GM12878 (cell line): ENCODE measurements at regions not wholly inside any gene's neighbourhood (a gene's known extent, or its start where the extent isn't known, plus 50 kb on each side); places are given as distances from the start of the nearest gene placed in this dataset.

ENCODE experiments used
- ATAC-seq: fragments of 200-7000 bp; cut with Tn5 transposase; 3 replicates; pipeline ENCODE4 v1.9.1; 2020; ENCODE audit warnings: mild to moderate bottlenecking, moderate library complexity
- BruUV-seq: library from RNA; stranded (reverse); fragments of 400-500 nt; replicated peaks from 2 replicates; lab custom pipeline; 2021; lab: Mats Ljungman, UMichigan
- CTCF ChIA-PET: fragments of 300-600 bp; sonication (Branson Sonifier 250); formaldehyde crosslinking; extraction: SDS; loops from one replicate; lab custom pipeline; 2021; ENCODE audit warnings: inconsistent platforms; lab: Yijun Ruan, JAX
- POLR2A ChIA-PET: fragments of 350-600 bp; formaldehyde crosslinking; extraction: SDS; loops from one replicate; lab custom pipeline; 2021; ENCODE audit warnings: inconsistent platforms; lab: Charles Lee
- RAD21 ChIA-PET: fragments of 300-600 bp; sonication (Branson Sonifier 250); formaldehyde crosslinking; loops from one replicate; lab custom pipeline; 2023; ENCODE audit warnings: antibody characterized with exemption; ENCODE audit not compliant: unreplicated experiment; lab: Charles Lee
- SMC1A ChIA-PET: fragments of 300-600 bp; sonication (Branson Sonifier 250); formaldehyde crosslinking; loops from one replicate; lab custom pipeline; 2023; ENCODE audit not compliant: unreplicated experiment, uncharacterized antibody; lab: Charles Lee
- DNase-seq: peaks from one replicate; pipeline ENCODE4 v3.0.0-alpha.2; 2011; ENCODE audit warnings: low read depth, low spot score
- FAIRE-seq: peaks from 3 replicates; lab custom pipeline; 2011; peaks lifted over from hg19 to GRCh38; lab: Jason Lieb, UNC
- H2AFZ ChIP-seq: 2 replicates; pipeline ENCODE4 v1.6.0; 2011; ENCODE audit warnings: low read depth, low read length, control low read depth; ENCODE audit not compliant: control insufficient read depth
- H3K27ac ChIP-seq: 2 replicates; pipeline ENCODE4 v1.5.1; 2011; ENCODE audit warnings: control low read depth; ENCODE audit not compliant: control insufficient read depth, insufficient read depth
- H3K27me3 ChIP-seq, 2 experiments: replicated peaks in 1 of 2; 2 replicates each; pipeline versions ENCODE4 v1.6.0 to v1.6.1; 2011; ENCODE audit warnings: low read length in 1 of 2; ENCODE audit not compliant: control insufficient read depth in 2 of 2, insufficient read depth in 2 of 2
- H3K36me3 ChIP-seq, 2 experiments: 2 replicates each; pipeline ENCODE4 v1.5.1; 2011; ENCODE audit warnings: low read length in 1 of 2; ENCODE audit not compliant: control insufficient read depth in 2 of 2, insufficient read depth in 2 of 2
- H3K4me1 ChIP-seq: 2 replicates; pipeline ENCODE4 v1.6.1; 2011; ENCODE audit warnings: mild to moderate bottlenecking, low read length, moderate library complexity, mixed read lengths; ENCODE audit not compliant: control insufficient read depth, insufficient read depth
- H3K4me2 ChIP-seq: 2 replicates; pipeline ENCODE4 v1.6.0; 2011; ENCODE audit warnings: control low read depth; ENCODE audit not compliant: control insufficient read depth, insufficient read depth
- H3K4me3 ChIP-seq: fragments of 200-600 bp; sonication (generic); 2 replicates; pipeline ENCODE4 v1.5.1; 2016
- H3K79me2 ChIP-seq: 2 replicates; pipeline ENCODE4 v1.6.0; 2011; ENCODE audit warnings: low read length; ENCODE audit not compliant: control insufficient read depth, insufficient read depth
- H3K9ac ChIP-seq: 2 replicates; pipeline ENCODE4 v1.8.0; 2011; ENCODE audit warnings: low read length, control low read depth, mixed read lengths; ENCODE audit not compliant: control insufficient read depth, insufficient read depth
- H3K9me3 ChIP-seq: replicated peaks from 3 replicates; pipeline ENCODE4 v1.5.1; 2011; ENCODE audit warnings: mild to moderate bottlenecking, low read length; ENCODE audit not compliant: control insufficient read depth, insufficient read depth
- H4K20me1 ChIP-seq: 2 replicates; pipeline ENCODE4 v1.6.0; 2011; ENCODE audit not compliant: control insufficient read depth, insufficient read depth
- BCL11A ChIP-seq: IDR thresholded peaks from 2 replicates; pipeline ENCODE4 v1.6.1; 2011; ENCODE audit warnings: low read depth, low read length
- MEF2B ChIP-seq: fragments of 450-650 bp; IDR thresholded peaks from 2 replicates; pipeline ENCODE4 v1.6.1; 2018; ENCODE audit warnings: mild to moderate bottlenecking, moderate library complexity; ENCODE audit not compliant: partially characterized antibody, poor library complexity, severe bottlenecking
- MYC ChIP-seq: IDR thresholded peaks from 2 replicates; pipeline ENCODE4 v1.6.1; 2011; ENCODE audit warnings: mild to moderate bottlenecking, low read length, moderate library complexity, inconsistent platforms; ENCODE audit not compliant: insufficient read depth, insufficient replicate concordance, insufficient read length, severe bottlenecking
- POU2F2 ChIP-seq: IDR thresholded peaks from 3 replicates; pipeline ENCODE4 v1.6.1; 2011; ENCODE audit warnings: low read depth, mild to moderate bottlenecking, low read length, borderline replicate concordance
- RB1 ChIP-seq: fragments of 450-650 bp; formaldehyde crosslinking; IDR thresholded peaks from 2 replicates; pipeline ENCODE4 v1.6.1; 2017; ENCODE audit warnings: mild to moderate bottlenecking, borderline replicate concordance
- RFX5 ChIP-seq: IDR thresholded peaks from 2 replicates; pipeline ENCODE4 v1.6.1; 2011; ENCODE audit warnings: low read depth, low read length, improper control_type of control experiment
- SIN3A ChIP-seq: IDR thresholded peaks from 2 replicates; pipeline ENCODE4 v1.6.1; 2012; ENCODE audit warnings: low read depth, low read length, improper control_type of control experiment
- ZSCAN29 ChIP-seq: fragments of 450-650 bp; IDR thresholded peaks from 2 replicates; pipeline ENCODE4 v1.6.1; 2017; ENCODE audit warnings: mild to moderate bottlenecking, moderate library complexity
- in situ Hi-C: fragments of 300-500 bp; cut with MboI; formaldehyde crosslinking; loops from 9 replicates; pipeline ENCODE4 v1.14.3; 2018; ENCODE audit warnings: mixed read lengths
- intact Hi-C: fragments of 100-400 bp; cut with micrococcal nuclease; formaldehyde crosslinking; loops from one replicate; pipeline ENCODE4 v1.14.2; 2022; ENCODE audit not compliant: unreplicated experiment
- TF ChIP-seq, protein P1 (sequence below): fragments of 450-650 bp; IDR thresholded peaks from 2 replicates; pipeline ENCODE4 v1.6.1; 2017; ENCODE audit warnings: mild to moderate bottlenecking, low read depth, inconsistent platforms; ENCODE audit not compliant: poor library complexity, severe bottlenecking
- TF ChIP-seq, protein P2 (sequence below): IDR thresholded peaks from 2 replicates; pipeline ENCODE4 v1.6.1; 2012; ENCODE audit warnings: mild to moderate bottlenecking, low read depth, low read length

DNA sequence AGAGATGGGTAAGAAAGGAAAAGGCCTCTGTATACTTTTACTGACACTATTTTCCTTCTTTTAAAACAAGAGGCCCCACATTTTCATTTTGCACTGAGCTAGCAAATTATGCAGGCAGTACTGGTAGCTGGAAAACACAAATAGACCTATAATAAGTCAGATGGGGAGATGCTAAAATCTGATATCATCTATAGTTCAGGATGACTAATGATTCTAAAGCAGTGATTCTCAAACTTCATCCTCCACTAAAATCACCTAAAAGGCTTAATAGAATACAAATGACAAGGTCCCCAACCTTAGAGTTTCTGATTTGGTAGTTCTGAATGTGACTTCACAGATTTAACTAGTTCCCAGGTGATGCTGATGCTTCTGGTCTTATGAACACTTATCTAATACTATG lies 247.3 kb upstream of the DIPK2B start:
- TF ChIP-seq, protein P1, sequence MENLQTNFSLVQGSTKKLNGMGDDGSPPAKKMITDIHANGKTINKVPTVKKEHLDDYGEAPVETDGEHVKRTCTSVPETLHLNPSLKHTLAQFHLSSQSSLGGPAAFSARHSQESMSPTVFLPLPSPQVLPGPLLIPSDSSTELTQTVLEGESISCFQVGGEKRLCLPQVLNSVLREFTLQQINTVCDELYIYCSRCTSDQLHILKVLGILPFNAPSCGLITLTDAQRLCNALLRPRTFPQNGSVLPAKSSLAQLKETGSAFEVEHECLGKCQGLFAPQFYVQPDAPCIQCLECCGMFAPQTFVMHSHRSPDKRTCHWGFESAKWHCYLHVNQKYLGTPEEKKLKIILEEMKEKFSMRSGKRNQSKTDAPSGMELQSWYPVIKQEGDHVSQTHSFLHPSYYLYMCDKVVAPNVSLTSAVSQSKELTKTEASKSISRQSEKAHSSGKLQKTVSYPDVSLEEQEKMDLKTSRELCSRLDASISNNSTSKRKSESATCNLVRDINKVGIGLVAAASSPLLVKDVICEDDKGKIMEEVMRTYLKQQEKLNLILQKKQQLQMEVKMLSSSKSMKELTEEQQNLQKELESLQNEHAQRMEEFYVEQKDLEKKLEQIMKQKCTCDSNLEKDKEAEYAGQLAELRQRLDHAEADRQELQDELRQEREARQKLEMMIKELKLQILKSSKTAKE: no peak
- no peak for TF ChIP-seq ZSCAN29
- no peak for TF ChIP-seq RFX5
- TF ChIP-seq POU2F2: no peak
- TF ChIP-seq SIN3A: no peak
- no peak for TF ChIP-seq RB1
- TF ChIP-seq BCL11A: no peak
- TF ChIP-seq, protein P2, sequence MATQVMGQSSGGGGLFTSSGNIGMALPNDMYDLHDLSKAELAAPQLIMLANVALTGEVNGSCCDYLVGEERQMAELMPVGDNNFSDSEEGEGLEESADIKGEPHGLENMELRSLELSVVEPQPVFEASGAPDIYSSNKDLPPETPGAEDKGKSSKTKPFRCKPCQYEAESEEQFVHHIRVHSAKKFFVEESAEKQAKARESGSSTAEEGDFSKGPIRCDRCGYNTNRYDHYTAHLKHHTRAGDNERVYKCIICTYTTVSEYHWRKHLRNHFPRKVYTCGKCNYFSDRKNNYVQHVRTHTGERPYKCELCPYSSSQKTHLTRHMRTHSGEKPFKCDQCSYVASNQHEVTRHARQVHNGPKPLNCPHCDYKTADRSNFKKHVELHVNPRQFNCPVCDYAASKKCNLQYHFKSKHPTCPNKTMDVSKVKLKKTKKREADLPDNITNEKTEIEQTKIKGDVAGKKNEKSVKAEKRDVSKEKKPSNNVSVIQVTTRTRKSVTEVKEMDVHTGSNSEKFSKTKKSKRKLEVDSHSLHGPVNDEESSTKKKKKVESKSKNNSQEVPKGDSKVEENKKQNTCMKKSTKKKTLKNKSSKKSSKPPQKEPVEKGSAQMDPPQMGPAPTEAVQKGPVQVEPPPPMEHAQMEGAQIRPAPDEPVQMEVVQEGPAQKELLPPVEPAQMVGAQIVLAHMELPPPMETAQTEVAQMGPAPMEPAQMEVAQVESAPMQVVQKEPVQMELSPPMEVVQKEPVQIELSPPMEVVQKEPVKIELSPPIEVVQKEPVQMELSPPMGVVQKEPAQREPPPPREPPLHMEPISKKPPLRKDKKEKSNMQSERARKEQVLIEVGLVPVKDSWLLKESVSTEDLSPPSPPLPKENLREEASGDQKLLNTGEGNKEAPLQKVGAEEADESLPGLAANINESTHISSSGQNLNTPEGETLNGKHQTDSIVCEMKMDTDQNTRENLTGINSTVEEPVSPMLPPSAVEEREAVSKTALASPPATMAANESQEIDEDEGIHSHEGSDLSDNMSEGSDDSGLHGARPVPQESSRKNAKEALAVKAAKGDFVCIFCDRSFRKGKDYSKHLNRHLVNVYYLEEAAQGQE: no peak
- no peak for TF ChIP-seq MEF2B
- TF ChIP-seq MYC: no peak
- in situ Hi-C loops (no loop called here), intact Hi-C loops (no loop called here)
- Histone ChIP-seq H3K4me2 (no peak overlapping the region), H3K9me3 (no peaks in the 10 kb centered on the region), H3K27me3 (no peaks in the 10 kb centered on the region), H3K4me1 (no peaks in the 10 kb centered on the region), H2AFZ (no peak overlapping the region), H3K79me2 (no peaks in the 10 kb centered on the region), H3K9ac (no peak overlapping the region), H3K36me3 (no peaks in the 10 kb centered on the region), H3K4me3 (no peak overlapping the region), H4K20me1 (no peaks in the 10 kb centered on the region), H3K27ac (no peak overlapping the region)
- FAIRE-seq (no peak), ATAC-seq (no peak), DNase-seq (no peak)
- BruUV-seq: no TSS peak
- SMC1A ChIA-PET: interaction anchor here (1.3 kb wide), 1 partner anchor 8 kb away, joined by 3 read pairs; no protein-coding TSS in a partner anchor
- POLR2A ChIA-PET: no interaction called here
- RAD21 ChIA-PET: no interaction called here
- CTCF ChIA-PET: no interaction called here
